H1 (cell line): ENCODE measurements at regions not wholly inside any gene's neighbourhood (a gene's known extent, or its start where the extent isn't known, plus 50 kb on each side); places are given as distances from the start of the nearest gene placed in this dataset.
"Not testable (repeated sequence)": the region's sequence is repeated elsewhere in the genome, so short reads cannot be mapped to it uniquely, and the experiment has no call there.

Experiments used
- CTCF ChIA-PET: fragments of 300-600 bp; sonication (Branson Sonifier 250); formaldehyde crosslinking; loops from one replicate; lab custom pipeline; 2021; ENCODE audit not compliant: partially characterized antibody; lab: Charles Lee
- POLR2A ChIA-PET: fragments of 300-600 bp; sonication (Branson Sonifier 250); formaldehyde crosslinking; loops from one replicate; lab custom pipeline; 2021; ENCODE audit warnings: inconsistent platforms; ENCODE audit not compliant: partially characterized antibody; lab: Charles Lee
- DNase-seq, 2 experiments: peaks; one replicate each; pipeline versions ENCODE4 v3.0.0 to v3.0.0-alpha.2; 2010 to 2022; ENCODE audit warnings: low spot score in 2 of 2, low read depth in 1 of 2, mixed read lengths in 1 of 2
- FAIRE-seq: peaks from 2 replicates; lab custom pipeline; 2011; peaks lifted over from hg19 to GRCh38; lab: Jason Lieb, UNC
- H2AFZ ChIP-seq: 2 replicates; pipeline ENCODE4 v1.8.1; 2012; ENCODE audit warnings: low read length, inconsistent platforms
- H2AK5ac ChIP-seq: 2 replicates; pipeline ENCODE4 v1.6.1; 2013; ENCODE audit warnings: low read depth, low read length
- H2BK120ac ChIP-seq: replicated peaks from 2 replicates; pipeline ENCODE3; 2013; ENCODE audit warnings: low read depth, low read length, inconsistent platforms
- H2BK12ac ChIP-seq: 2 replicates; pipeline ENCODE4 v1.6.1; 2013; ENCODE audit warnings: low read depth, low read length
- H2BK15ac ChIP-seq: 2 replicates; pipeline ENCODE4 v1.6.1; 2013; ENCODE audit warnings: low read length
- H2BK20ac ChIP-seq: 2 replicates; pipeline ENCODE4 v1.6.1; 2013; ENCODE audit warnings: low read length
- H2BK5ac ChIP-seq: 2 replicates; pipeline ENCODE4 v1.6.1; 2013; ENCODE audit warnings: low read depth, low read length
- H3K14ac ChIP-seq: 2 replicates; pipeline ENCODE4 v1.6.1; 2013; ENCODE audit warnings: inconsistent platforms; ENCODE audit not compliant: insufficient read length
- H3K18ac ChIP-seq: 2 replicates; pipeline ENCODE4 v1.6.1; 2013; ENCODE audit warnings: low read length; ENCODE audit errors: extremely low read depth
- H3K23ac ChIP-seq: 2 replicates; pipeline ENCODE4 v1.6.1; 2013; ENCODE audit warnings: inconsistent platforms; ENCODE audit not compliant: insufficient read length
- H3K23me2 ChIP-seq: 2 replicates; pipeline ENCODE4 v1.6.1; 2013; ENCODE audit warnings: low read depth, low read length
- H3K27ac ChIP-seq: 2 replicates; pipeline ENCODE4 v1.6.1; 2011; ENCODE audit warnings: low read depth, low read length, inconsistent platforms
- H3K27me3 ChIP-seq, 4 experiments: replicated peaks in 1 of 4; 1 replicate in 1 of 4; 2 replicates in 3 of 4; pipeline versions ENCODE4 v1.6.1 to v1.8.1; 2011 to 2013; ENCODE audit warnings: low read length in 3 of 4, mild to moderate bottlenecking in 3 of 4, inconsistent platforms in 2 of 4, mixed read lengths in 2 of 4, moderate library complexity in 1 of 4; ENCODE audit not compliant: control insufficient read depth in 3 of 4, insufficient read depth in 3 of 4; ENCODE audit errors: extremely low read depth in 1 of 4
- H3K36me3 ChIP-seq, 4 experiments: 2 replicates each; pipeline versions ENCODE4 v1.6.1 to v1.8.1; 2011 to 2013; ENCODE audit warnings: mild to moderate bottlenecking in 4 of 4, low read length in 3 of 4, moderate library complexity in 2 of 4, control low read depth in 1 of 4, inconsistent platforms in 1 of 4; ENCODE audit not compliant: insufficient read depth in 4 of 4, control insufficient read depth in 2 of 4
- H3K4ac ChIP-seq: replicated peaks from 2 replicates; pipeline ENCODE3; 2013; ENCODE audit warnings: low read length, low read depth, mixed read lengths, inconsistent platforms; ENCODE audit not compliant: insufficient read length
- H3K4me1 ChIP-seq, 4 experiments: replicated peaks in 1 of 4; 1 replicate in 1 of 4; 2 replicates in 3 of 4; pipeline versions ENCODE4 v1.6.1 to v1.8.1; 2011 to 2013; ENCODE audit warnings: low read length in 3 of 4, inconsistent platforms in 2 of 4, mixed read lengths in 1 of 4; ENCODE audit not compliant: insufficient read depth in 4 of 4, control insufficient read depth in 3 of 4
- H3K4me2 ChIP-seq, 2 experiments: 2 replicates each; pipeline versions ENCODE4 v1.6.1 to v1.8.1; 2011 to 2013; ENCODE audit warnings: low read depth in 2 of 2, low read length in 2 of 2, control low read depth in 1 of 2, inconsistent platforms in 1 of 2, mild to moderate bottlenecking in 1 of 2; ENCODE audit not compliant: insufficient read depth in 1 of 2
- H3K4me3 ChIP-seq, 4 experiments: fragments of 200-600, 300-600 bp in 1 of 4; sonication (generic), shearing (Covaris generic), sonication (Bioruptor Twin) in 1 of 4; 2 replicates each; pipeline versions ENCODE4 v1.5.1 to v1.8.1; 2011 to 2016; ENCODE audit warnings: low read length in 4 of 4, low read depth in 3 of 4, control low read depth in 2 of 4, inconsistent platforms in 2 of 4, mild to moderate bottlenecking in 2 of 4, mixed read lengths in 1 of 4, moderate library complexity in 1 of 4; ENCODE audit not compliant: insufficient read depth in 2 of 4; ENCODE audit errors: extremely low read depth in 1 of 4
- H3K56ac ChIP-seq: replicated peaks from 2 replicates; pipeline ENCODE3; 2013; ENCODE audit warnings: low read depth, mild to moderate bottlenecking, mixed read lengths, low read length, inconsistent platforms; ENCODE audit not compliant: insufficient read length
- H3K79me1 ChIP-seq: 2 replicates; pipeline ENCODE4 v1.6.1; 2013; ENCODE audit warnings: low read depth, low read length, control low read depth
- H3K79me2 ChIP-seq, 2 experiments: 2 replicates each; pipeline versions ENCODE4 v1.6.1 to v1.8.1; 2012 to 2013; ENCODE audit warnings: low read length in 2 of 2, mild to moderate bottlenecking in 2 of 2, inconsistent platforms in 1 of 2; ENCODE audit not compliant: insufficient read depth in 2 of 2, control insufficient read depth in 1 of 2
- H3K9ac ChIP-seq, 4 experiments: replicated peaks in 1 of 4; 1 replicate in 1 of 4; 2 replicates in 3 of 4; pipeline versions ENCODE4 v1.6.1 to v1.8.1; 2011 to 2013; ENCODE audit warnings: low read depth in 3 of 4, low read length in 3 of 4, control low read depth in 2 of 4, mild to moderate bottlenecking in 2 of 4, moderate library complexity in 2 of 4, inconsistent platforms in 1 of 4; ENCODE audit errors: extremely low read depth in 1 of 4
- H3K9me3 ChIP-seq, 2 experiments: 2 replicates each; pipeline versions ENCODE4 v1.6.1 to v1.8.1; 2012 to 2013; ENCODE audit warnings: mild to moderate bottlenecking in 2 of 2, moderate library complexity in 2 of 2, control low read depth in 1 of 2, inconsistent platforms in 1 of 2, low read depth in 1 of 2, low read length in 1 of 2, mixed read lengths in 1 of 2; ENCODE audit not compliant: insufficient read depth in 2 of 2
- H4K20me1 ChIP-seq, 2 experiments: replicated peaks in 1 of 2; 2 replicates each; pipeline versions ENCODE3 to v1.8.1; 2011 to 2013; ENCODE audit warnings: inconsistent platforms in 2 of 2, low read length in 2 of 2, mild to moderate bottlenecking in 1 of 2; ENCODE audit not compliant: insufficient read depth in 2 of 2, control insufficient read depth in 1 of 2
- H4K5ac ChIP-seq: 2 replicates; pipeline ENCODE4 v1.6.1; 2013; ENCODE audit warnings: low read length, low read depth, mixed read lengths, inconsistent platforms; ENCODE audit not compliant: insufficient read length
- H4K8ac ChIP-seq: 2 replicates; pipeline ENCODE4 v1.8.0; 2013; ENCODE audit warnings: mild to moderate bottlenecking, moderate library complexity, low read length, inconsistent platforms; ENCODE audit not compliant: insufficient read depth; ENCODE audit errors: extremely low read depth
- H4K91ac ChIP-seq: replicated peaks from 2 replicates; pipeline ENCODE3; 2013; ENCODE audit warnings: low read length, mixed read lengths, inconsistent platforms; ENCODE audit not compliant: insufficient read length
- E2F6 ChIP-seq: IDR thresholded peaks from 2 replicates; pipeline ENCODE4 v1.6.1; 2012; ENCODE audit warnings: inconsistent platforms
- MAX ChIP-seq: IDR thresholded peaks from 2 replicates; pipeline ENCODE4 v1.6.1; 2012; ENCODE audit warnings: inconsistent platforms
- WGBS, 2 experiments: shearing (Covaris generic) in 1 of 2; methylation state at CpG; one replicate each; pipeline versions ENCODE4 v1.1.6 to v1.1.7; 2013 to 2015; ENCODE audit warnings: low lambda C conversion rate in 2 of 2, mixed read lengths in 2 of 2, inconsistent platforms in 1 of 2, low coverage in 1 of 2, missing lambda C conversion rate in 1 of 2; ENCODE audit not compliant: insufficient replicate concordance in 2 of 2, insufficient coverage in 1 of 2, insufficient read length in 1 of 2; ENCODE audit errors: extremely low coverage in 1 of 2, missing lambda C conversion rate in 1 of 2; 5-methylcytosine and 5-hydroxymethylcytosine counted together

- H3K4ac ChIP-seq, POLR2A ChIA-PET, FAIRE-seq, H3K79me1 ChIP-seq, H2BK15ac ChIP-seq, H3K36me3 ChIP-seq, H4K20me1 ChIP-seq, H3K9ac ChIP-seq, H3K56ac ChIP-seq, H3K27ac ChIP-seq, H3K18ac ChIP-seq, H3K9me3 ChIP-seq, H3K23ac ChIP-seq, H3K79me2 ChIP-seq, H4K8ac ChIP-seq, H3K4me1 ChIP-seq, H2BK20ac ChIP-seq, H2AK5ac ChIP-seq, H4K5ac ChIP-seq, H2BK12ac ChIP-seq, H2BK120ac ChIP-seq, H3K27me3 ChIP-seq, CTCF ChIA-PET, H3K23me2 ChIP-seq, H3K14ac ChIP-seq, H4K91ac ChIP-seq, H2BK5ac ChIP-seq: not testable (repeated sequence)
- Histone ChIP-seq H3K4me2 (peak overlapping the region; percentile 33 to 45; a peak in 3 of 4 replicates), H2AFZ (peak overlapping the region; percentile 95; the same call in 1 of the 2 replicates), H3K4me3 (peak overlapping the region in 1 of 4 experiments; percentile 21; a peak in 1 of 8 replicates)
- peak; percentile 64 for TF ChIP-seq MAX
- TF ChIP-seq E2F6 = peak; percentile 32
- DNase-seq = peak; percentile 7 to 67
- WGBS, 2 experiments = 14% methylated on average over 27 of the region's 35 CpGs; no CpG with 5 or more reads in 1 of the 2 experiments
These were observed 163.5 kb upstream of the PLGLB2 start for GRCh38 chr2:87584268-87584906.
